ENCODE measurements at regions not wholly inside any gene's neighbourhood (a gene's known extent, or its start where the extent isn't known, plus 50 kb on each side); places are given as distances from the start of the nearest gene placed in this dataset.

DNA sequence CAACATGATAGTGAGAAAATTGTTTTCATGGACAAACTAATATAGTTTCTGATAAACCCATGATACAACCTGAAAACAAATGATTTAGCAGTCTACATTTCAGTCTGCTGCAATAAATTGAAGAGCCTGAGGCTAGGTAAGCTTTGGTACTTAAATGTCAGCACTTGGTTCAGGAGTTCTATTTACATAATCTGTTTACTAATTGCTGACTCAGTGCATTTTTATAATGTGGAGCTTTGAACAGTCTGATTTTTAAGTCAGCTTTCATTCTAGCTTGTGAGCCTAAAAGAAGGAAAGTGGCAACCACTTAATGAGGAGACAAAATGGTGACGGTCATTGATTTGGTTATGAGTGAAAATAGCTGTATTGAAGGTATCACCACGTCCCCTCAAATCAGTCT is 488.6 kb downstream of the CPS1 start:
- TF ChIP-seq, protein P1, sequence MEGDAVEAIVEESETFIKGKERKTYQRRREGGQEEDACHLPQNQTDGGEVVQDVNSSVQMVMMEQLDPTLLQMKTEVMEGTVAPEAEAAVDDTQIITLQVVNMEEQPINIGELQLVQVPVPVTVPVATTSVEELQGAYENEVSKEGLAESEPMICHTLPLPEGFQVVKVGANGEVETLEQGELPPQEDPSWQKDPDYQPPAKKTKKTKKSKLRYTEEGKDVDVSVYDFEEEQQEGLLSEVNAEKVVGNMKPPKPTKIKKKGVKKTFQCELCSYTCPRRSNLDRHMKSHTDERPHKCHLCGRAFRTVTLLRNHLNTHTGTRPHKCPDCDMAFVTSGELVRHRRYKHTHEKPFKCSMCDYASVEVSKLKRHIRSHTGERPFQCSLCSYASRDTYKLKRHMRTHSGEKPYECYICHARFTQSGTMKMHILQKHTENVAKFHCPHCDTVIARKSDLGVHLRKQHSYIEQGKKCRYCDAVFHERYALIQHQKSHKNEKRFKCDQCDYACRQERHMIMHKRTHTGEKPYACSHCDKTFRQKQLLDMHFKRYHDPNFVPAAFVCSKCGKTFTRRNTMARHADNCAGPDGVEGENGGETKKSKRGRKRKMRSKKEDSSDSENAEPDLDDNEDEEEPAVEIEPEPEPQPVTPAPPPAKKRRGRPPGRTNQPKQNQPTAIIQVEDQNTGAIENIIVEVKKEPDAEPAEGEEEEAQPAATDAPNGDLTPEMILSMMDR (IDR thresholded peaks at IDR 0.05; ENCODE audit: low read depth, low read length, poor library complexity, severe bottlenecking) = no peak
- no peak for TF ChIP-seq EZH2phosphoT487 (IDR thresholded peaks at IDR 0.05; ENCODE audit: borderline replicate concordance, low read length)
